ENCODE measurements at regions not wholly inside any gene's neighbourhood (a gene's known extent, or its start where the extent isn't known, plus 50 kb on each side); places are given as distances from the start of the nearest gene placed in this dataset.

DNA sequence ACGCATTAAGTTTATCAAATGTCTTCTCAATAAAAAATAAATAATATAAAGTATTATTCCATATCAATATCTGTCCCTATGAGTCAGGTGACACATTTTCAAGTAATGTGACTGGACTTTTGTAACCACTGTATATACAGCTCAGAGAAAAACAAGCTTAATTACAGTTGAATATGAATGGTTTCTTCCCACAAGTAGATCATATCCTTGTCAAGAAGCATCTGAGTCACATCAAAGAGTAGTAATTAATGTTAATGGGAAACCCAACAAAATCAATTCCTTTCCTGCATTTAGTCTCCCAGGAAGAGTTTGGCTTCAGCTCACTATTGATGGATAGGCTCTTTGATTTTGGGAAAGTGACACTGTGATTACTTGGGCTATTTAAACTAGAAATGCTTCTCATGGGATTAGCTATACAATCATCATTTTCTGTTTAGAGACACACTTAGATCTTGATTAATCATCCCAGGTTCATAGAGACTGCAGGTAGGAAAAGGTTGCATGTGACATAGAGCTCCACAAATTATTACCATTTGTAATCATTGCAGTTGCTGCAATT lies 292.9 kb downstream of the GABRG2 start:
- TF ChIP-seq, protein P1, sequence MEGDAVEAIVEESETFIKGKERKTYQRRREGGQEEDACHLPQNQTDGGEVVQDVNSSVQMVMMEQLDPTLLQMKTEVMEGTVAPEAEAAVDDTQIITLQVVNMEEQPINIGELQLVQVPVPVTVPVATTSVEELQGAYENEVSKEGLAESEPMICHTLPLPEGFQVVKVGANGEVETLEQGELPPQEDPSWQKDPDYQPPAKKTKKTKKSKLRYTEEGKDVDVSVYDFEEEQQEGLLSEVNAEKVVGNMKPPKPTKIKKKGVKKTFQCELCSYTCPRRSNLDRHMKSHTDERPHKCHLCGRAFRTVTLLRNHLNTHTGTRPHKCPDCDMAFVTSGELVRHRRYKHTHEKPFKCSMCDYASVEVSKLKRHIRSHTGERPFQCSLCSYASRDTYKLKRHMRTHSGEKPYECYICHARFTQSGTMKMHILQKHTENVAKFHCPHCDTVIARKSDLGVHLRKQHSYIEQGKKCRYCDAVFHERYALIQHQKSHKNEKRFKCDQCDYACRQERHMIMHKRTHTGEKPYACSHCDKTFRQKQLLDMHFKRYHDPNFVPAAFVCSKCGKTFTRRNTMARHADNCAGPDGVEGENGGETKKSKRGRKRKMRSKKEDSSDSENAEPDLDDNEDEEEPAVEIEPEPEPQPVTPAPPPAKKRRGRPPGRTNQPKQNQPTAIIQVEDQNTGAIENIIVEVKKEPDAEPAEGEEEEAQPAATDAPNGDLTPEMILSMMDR (IDR thresholded peaks at IDR 0.05): no peak
- TF ChIP-seq POLR2AphosphoS5 (IDR thresholded peaks at IDR 0.05) (no peak), POLR2A (IDR thresholded peaks at IDR 0.05) (no peak)
